Omental fat pad (tissue), 3 donors: ENCODE measurements at regions not wholly inside any gene's neighbourhood (a gene's known extent, or its start where the extent isn't known, plus 50 kb on each side); places are given as distances from the start of the nearest gene placed in this dataset.

Experiments used
- ATAC-seq: fragments of 150-250 bp; one replicate; pipeline ENCODE4 v1.9.1; 2016; ENCODE audit warnings: mild to moderate bottlenecking, moderate library complexity; ENCODE audit not compliant: low FRiP score
- DNase-seq: peaks from one replicate; pipeline ENCODE4 v3.0.0-alpha.2; 2019; ENCODE audit warnings: low spot score
- CTCF ChIP-seq, 3 donors: fragments of 450-650 bp; IDR thresholded peaks; one replicate each; pipeline ENCODE4 v1.5.1; 2016 to 2017; ENCODE audit warnings: antibody characterized with exemption in 3 of 3, mild to moderate bottlenecking in 3 of 3, moderate library complexity in 2 of 3

- no peak for DNase-seq
- TF ChIP-seq CTCF (IDR thresholded peaks at IDR 0.05): no peak
- ATAC-seq: no peak
Measured at GRCh38 chr14:85241022-85241855, 288.7 kb upstream of the FLRT2 start.

- TF ChIP-seq CTCF (IDR thresholded peaks at IDR 0.05): no peak
- no peak for ATAC-seq
- DNase-seq: no peak
Measured at GRCh38 chr14:85242666-85243065, 287.3 kb upstream of the FLRT2 start.

GRCh38 chr14:85243321-85243720 lies 286.6 kb upstream of the FLRT2 start:
- no peak for TF ChIP-seq CTCF (IDR thresholded peaks at IDR 0.05)
- ATAC-seq (no peak), DNase-seq (no peak)

GRCh38 chr14:85247071-85247470 lies 282.9 kb upstream of the FLRT2 start:
- no peak for ATAC-seq
- no peak for DNase-seq
- no peak for TF ChIP-seq CTCF (IDR thresholded peaks at IDR 0.05)

GRCh38 chr14:85248881-85249635 lies 280.9 kb upstream of the FLRT2 start:
- ATAC-seq (peak; percentile 78), DNase-seq (no peak)
- no peak for TF ChIP-seq CTCF (IDR thresholded peaks at IDR 0.05)

- DNase-seq: no peak
- ATAC-seq: no peak
- TF ChIP-seq CTCF (IDR thresholded peaks at IDR 0.05): no peak
Measured at GRCh38 chr14:85250414-85251189, 279.3 kb upstream of the FLRT2 start.
